ENCODE measurements at regions not wholly inside any gene's neighbourhood (a gene's known extent, or its start where the extent isn't known, plus 50 kb on each side); places are given as distances from the start of the nearest gene placed in this dataset.
A peak's percentile ranks its signal among the peaks of the same experiment; 100 is the strongest.

DNA sequence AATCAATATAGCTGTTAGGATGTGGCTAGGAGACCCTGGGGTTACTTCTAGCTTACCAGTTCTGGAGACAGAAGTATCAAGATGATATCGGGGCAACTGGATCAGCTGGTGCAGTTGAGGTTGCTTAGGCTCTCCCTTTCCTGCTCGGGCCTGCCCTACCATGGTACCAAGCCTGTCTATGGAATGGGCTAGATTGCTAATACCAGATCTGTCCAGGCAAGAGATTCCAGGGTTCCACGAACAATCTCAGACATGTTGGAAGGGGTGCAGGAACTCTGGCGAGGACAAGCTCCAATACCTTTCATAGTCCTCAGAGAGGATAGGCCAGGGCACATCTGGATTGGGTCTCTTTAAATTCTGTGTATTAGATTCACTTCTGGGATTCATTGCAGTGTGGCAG, 53.8 kb downstream of the ADM start:
- no peak for DNase-seq (ENCODE audit: low spot score)

DNA sequence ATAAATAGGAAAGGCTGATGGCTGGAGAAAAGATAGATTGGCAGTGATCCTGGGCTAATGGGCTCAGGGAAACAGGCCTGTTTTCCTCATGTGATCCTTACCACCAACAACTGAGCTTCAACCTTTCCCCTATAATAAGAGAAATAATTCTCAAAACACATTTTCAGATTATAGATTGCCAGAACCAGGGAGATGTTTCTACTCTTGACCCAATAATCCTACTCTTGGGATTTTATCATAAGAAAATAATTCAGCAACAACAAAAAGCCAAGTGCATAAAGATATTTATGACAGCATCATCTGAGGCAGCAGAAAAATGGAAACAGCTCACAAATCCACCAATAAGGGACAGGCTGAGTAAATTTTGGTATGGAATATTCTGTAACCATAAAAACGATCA, 54.3 kb downstream of the ADM start:
- no peak for DNase-seq (ENCODE audit: low spot score)

DNA sequence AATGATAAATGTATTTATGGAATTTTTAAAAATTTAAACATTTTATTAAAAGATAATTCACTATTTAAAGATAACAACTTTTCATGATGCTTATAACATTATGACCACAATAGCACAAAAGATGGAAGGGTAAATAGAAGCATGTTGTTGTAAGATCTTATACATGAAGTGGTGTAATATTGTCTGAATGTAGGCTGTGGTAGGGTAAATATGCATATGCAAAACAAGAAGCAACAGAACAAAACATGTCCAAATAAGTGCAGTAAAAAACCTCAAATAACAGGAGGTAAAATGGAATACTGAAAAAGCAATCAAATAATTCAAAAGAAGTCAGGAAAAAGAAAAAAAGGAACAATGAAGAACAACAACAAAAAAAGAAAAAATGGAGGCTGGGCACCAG, 56.0 kb downstream of the ADM start:
- no peak for DNase-seq (ENCODE audit: low spot score)

DNA sequence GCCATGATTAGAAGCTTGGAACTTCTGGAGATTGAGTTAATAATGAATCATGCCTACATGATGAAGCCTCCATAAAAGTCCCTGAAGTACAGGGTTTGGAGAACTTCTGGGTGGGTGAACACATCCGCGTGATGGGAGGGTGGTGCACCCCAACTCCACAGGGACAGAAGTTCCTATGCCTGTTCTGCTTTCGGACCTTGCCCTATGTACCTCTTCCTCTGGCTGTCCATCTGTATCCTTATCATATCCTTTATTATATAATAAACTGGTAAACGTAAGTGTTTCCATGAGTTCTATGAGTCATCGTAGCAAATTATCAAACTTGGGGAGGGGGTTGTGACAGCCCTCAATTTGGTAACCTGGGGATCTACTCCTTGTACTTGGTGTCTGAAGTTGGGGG, 60.2 kb downstream of the ADM start:
- DNase-seq (ENCODE audit: low spot score) = no peak

DNA sequence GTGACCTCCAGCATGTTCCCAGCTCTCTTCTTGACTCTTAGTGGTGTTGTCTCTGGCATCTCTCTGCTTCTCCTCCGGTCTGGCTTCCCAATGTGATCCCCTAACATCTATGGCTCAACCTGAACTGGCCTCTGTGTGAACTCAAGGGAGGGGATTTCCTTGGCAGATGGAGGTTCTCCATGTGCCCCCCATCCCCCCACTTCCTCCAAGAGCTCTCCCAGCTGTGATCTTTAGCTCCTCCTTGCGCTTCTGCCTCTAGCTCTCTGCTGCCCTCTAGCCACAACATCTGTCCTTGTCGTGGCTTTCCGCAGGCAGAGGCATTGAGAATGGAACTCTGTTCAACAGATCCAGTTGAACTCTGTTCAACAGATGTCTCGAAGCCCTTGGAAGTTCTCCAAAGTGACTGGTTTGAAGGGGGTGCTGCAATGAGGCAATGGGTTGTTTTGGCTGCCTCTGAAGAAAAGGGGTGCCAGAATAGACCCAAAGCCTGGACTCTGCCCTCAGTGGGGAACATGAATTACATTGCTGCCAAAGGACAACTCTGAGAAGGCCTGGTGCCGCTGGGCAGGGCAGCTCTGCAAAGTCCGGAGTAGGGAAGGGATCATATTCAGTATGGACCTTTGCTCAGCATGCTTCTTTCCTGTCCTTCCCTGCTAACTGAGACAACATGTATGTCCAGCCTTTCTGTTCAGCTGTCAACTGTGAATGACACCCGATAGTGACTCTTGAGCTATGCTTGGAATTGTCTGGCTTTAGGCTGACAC, 61.9 kb downstream of the ADM start:
- peak; percentile 86 for DNase-seq (ENCODE audit: low spot score)

DNA sequence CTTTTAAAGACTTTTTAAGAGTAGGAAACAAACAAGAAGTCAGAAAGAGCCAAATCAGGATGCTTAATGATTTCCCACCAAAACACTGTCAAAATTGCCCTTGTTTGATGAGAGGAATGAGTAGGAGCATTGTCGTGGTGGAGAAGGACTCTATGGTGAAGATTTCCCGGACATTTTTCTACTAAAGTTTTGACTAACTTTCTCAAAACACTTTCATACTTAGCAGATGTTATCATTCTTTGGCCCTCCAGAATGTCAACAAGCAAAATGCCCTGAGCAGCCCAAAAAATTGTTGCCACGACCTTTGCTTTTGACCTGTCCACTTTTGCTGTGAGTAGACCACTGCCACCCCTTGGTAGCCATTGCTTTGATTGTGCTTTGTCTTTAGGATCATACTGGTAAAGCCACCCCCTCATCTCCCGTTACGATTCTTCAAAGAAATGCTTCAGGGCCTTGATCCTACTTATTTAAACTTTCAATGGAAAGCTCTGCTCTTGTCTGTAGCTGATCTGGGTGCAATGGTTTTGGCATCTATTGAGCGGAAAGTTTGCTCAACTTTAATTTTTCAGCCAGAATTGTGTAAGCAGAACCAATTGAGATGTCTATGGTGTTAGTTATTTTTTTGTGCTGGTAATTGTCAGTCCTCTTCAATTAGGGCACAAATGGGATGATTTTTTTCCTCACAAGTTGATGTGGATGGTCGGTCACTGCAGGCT, 67.2 kb downstream of the ADM start:
- DNase-seq (ENCODE audit: low spot score) = no peak

DNA sequence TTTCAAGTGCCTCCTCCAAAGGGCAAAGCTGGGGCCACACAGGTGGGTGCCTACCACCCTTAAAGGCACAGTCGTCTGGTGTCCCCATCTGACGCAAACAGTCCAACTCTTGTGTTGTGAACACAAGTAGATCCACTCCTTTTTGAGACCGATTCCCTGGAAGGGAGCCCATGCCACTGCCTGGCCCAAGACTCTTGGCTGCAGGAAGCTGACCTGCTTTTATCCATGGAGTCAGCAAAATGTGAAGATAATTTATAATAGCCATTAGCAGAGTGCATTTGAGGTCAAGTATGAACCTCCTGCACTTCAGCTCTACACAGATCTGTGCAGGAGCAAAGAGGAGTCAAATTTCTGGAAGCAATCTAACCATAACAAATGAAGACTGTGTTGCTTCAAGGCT, 68.5 kb downstream of the ADM start:
- DNase-seq (ENCODE audit: low spot score) = no peak

DNA sequence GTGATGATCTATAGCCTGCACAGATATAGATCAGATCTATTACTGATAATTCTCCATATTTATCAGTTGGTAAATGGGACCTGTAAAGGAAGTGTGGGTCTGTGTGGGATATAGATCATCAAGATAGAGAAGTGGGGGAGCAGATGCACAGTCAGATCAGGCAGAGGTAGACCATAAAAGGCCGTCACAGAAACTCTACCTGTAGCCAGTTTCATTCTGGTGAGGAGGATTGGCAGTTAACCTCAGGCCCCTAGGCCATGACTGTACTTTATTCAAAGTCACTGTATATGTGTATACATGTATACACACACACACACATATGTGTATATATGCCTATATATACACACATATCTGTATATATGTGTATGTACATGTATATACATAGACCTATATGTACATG, 69.1 kb downstream of the ADM start:
- DNase-seq (ENCODE audit: low spot score) = no peak

DNA sequence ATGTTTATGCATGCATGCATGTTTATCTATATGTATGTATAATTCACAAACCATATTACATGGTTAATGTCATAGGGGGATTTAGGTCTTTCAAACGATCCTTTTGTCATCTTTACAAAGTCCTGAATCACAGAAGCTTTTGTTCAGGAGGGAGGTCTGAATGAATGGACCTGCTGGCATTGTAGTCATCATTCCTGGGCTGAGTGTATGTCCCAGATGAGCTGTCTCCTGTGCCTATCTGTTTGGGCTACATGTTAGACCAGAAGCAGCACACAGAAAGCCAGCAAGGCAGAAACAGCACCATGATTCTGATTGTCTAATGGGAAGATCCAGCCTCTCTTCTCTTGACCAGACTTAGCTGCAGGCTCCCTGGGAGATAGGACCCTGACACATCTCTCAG, 69.5 kb downstream of the ADM start:
- no peak for DNase-seq (ENCODE audit: low spot score)

DNA sequence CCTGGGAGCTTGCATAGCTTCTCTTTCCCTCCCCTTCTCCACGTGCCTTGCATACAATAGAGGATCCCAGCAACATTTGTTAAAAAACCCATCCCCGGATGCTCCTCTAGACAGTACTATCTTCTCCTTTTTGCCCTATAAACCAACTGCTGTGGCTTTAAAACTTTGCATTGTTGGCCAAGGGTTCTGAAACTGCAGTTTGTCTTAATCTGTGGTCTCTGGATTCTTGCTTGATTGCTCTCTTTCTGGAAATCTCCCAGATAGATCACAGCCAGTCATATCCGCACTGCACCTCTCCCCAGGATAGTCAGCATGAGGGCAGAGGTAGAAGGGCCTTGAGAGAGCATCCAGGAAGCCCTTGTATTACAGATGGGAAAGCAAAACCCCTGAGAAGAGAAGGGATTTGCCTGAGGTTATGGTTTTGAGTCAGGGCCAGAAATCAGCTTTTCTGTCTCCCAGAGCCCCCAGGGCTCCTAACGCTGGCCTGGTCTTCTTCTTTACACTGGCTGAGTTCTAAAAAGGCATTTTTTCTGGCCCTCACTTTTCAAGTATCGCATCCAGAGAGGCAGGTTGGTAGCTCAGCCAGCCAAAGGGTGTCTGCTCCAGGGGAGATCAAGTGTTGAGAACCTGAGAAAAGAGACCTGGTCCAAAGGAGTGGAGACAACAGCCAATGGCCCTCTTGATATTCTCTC, 70.6 kb downstream of the ADM start:
- no peak for DNase-seq (ENCODE audit: low spot score)

DNA sequence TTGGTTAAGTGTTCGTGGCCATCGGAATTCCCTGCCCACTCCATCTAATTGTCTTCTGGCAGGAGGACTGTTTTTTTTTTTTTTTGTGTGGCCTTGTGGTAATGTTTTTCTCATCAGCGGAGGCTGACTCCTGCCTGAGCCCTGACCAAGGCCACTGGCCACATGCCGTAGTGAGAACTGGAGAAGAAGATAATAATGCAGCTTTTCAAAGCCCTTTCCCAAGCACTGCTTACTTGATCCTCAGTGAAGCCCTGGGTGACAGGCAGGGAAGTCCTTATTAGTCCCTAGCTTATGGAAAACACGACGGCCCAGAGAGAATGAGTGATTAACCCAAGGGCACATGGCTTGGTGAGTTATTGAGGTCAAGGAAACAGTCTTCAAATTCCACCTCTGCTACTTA, 71.2 kb downstream of the ADM start:
- DNase-seq (ENCODE audit: low spot score) = no peak

DNA sequence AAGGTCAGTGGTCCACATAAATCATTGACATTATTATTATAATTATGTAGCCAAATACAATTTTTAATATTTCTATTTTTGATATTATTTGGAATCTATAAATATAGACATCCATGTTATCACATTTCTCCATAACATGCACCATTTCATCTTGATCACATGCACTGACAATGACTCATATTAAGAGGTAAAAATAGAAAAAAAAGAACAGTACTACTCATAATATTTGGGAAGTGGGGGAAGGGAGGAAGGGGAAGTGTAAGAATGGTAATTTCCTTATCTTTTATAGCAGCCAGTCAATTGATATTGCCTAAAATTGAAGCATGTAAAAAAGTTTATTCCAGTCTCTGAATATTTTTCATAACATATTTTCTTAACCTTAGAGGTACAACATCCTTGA, 72.3 kb downstream of the ADM start:
- no peak for DNase-seq (ENCODE audit: low spot score)

DNA sequence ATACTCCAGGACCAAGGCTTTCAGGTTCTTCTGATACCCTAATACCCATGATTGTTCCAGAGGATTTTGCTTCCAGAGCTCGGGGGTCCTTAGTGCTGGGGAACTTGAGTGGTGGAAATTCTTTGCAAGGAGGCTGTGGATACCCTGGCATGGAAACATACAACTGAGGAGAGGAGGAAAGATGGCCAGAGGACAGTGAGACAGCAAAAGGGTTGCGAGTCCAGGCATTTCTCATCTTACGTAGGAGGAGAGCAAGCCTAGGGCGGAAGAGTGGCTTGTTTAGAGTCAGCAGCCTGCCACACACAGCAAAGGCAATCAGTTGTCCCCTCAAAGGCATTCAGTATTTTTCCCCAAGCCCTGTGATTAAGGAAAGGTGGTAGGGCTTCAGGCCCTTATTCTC, 73.5 kb downstream of the ADM start:
- no peak for DNase-seq (ENCODE audit: low spot score)

DNA sequence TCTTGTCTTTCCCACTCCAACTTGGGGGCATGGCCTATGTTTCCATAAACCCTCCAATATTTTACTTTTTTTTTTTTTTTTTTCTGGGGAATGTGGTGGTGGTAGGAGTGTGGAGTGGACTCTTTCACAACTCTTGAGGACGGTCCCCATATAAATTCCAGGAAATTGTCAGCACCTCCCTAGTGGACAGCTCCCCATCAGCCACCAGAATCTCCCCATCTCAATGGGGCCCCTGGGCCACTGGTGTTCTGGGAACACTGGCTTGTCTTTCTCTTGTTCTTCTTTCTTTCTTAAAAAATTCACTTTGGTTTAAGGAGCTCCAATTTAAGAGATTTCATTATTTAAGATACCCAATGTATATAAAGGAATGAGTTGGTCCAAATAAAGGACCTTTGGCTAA, 74.1 kb downstream of the ADM start:
- DNase-seq (ENCODE audit: low spot score) = no peak

DNA sequence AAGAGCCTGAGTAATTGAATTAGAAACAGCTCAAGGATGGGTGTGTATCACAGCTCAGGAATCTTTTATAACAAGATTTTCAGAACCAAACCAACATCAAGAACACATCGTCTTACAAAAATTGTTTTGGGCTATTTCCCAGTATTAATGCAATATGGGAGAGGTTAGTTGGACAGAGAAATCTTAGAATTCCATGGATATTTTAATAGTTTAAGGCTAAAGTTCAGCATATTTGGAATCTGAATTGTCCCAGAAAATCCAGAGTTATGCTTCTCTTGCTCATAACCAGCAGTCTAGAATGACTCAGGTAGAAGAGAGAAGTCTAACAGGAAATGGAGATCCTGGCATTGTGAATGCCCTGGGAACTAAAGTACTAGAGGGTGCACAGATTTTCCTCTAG, 74.6 kb downstream of the ADM start:
- no peak for DNase-seq (ENCODE audit: low spot score)

DNA sequence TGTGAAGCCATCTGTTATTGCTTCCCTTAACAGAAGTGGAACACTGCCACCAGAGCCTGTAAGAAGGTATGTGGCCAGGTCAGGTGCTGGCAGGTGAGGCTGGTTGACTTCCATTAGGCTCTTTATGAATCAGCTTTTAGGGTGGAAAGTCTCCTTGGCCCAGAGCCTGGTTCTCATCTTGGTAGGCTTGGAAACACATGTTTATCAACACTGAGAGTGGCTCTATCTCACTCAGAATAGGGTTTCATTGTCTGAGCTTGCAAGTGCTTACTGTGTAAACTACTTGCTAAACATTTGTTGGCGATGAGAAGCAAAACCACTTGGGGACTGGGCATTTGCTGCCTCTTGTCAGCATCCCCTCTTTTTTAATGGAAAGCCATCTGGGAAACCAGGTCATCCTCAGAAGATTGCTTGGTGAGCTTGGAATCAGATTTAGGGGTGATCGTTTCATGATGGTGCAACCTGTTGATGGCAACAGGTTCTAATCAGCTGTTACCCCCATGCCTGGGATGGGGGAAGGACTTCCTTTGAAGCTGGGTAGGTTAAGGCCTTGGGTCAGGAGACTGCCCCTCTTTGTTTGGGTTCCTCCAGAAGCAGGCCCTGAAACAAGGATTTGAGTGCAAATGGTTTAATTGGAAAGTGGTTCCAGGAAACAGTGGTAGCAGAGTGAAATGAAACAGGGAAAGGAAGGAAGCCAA, 75.0 kb upstream of the AMPD3 start:
- no peak for DNase-seq (ENCODE audit: low spot score)

DNA sequence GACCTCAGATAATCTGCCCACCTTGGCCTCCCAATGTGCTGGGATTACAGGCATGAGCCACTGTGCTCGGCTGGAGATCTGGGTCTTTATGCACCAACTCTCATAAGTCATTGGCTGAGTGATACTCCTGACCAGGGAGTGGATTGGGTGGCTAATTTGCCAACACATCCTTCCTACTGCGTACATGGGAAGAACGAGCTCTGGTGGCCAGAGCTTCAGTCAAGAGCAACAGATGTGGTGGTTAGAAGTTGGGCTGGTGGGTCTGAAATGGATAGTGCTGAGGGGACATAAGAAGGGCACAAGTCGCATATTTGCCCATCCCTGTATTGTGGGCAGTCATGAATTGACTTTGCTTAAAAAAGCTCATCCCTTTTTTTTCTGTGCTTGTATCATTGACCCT, 74.1 kb upstream of the AMPD3 start:
- DNase-seq (ENCODE audit: low spot score) = no peak

DNA sequence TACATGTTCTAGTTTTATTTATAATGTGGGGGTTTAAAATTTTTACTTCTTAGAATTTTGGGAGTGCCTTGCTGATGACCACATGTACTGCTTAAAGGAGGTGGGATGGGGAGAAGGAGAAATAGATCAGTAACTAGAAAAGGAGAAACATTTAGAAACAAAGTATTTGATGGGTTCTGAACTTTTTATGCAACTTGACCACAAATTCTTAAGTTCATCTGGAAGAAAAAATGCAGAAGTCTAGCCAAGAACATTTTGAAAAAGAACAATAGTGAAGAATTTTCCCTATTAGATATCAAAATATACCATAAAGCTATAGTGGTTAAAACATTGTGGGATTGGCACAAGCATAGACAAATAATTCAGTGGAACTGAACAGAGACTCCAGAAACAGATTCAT, 73.3 kb upstream of the AMPD3 start:
- no peak for DNase-seq (ENCODE audit: low spot score)

DNA sequence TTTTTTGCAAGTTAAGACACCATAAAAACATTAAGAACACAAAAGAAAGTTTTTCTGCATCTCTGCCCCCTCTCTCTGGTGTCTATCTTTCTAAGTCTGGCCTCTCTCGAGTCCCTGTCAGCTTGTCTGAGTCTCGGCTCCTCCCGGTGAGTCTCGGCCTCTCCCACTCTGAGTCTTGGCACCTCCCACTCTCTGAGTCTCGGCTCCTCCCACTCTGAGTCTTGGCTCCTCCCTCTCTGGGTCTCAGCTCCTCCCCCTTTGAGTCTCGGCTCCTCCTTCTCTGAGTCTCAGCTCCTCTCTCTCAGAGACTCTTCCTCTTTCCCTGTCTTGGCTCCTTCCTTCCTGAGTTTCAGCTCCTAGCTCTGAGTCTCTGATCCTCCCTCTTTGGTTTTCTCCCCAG, 72.5 kb upstream of the AMPD3 start:
- peak; percentile 17 for DNase-seq (ENCODE audit: low spot score)

DNA sequence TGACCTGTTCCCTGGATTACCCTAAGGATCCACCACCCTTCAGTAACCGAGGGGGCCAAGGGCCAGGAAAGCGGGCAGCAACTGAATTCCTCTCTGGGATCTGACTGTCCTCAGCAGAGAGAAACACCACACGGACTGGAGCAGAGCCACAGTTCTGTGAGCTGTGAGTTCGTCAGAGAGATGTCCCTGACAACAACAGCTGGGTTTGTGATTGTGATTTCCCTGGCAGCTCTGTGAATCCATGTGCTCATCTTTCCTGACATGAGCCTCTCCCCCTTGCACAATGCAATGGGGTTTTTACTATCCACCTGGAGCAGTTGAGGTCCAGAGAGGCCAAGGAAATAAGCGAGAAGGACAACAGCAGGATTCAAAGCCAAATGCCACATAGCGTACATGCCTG, 69.4 kb upstream of the AMPD3 start:
- DNase-seq (ENCODE audit: low spot score) = peak; percentile 44

DNA sequence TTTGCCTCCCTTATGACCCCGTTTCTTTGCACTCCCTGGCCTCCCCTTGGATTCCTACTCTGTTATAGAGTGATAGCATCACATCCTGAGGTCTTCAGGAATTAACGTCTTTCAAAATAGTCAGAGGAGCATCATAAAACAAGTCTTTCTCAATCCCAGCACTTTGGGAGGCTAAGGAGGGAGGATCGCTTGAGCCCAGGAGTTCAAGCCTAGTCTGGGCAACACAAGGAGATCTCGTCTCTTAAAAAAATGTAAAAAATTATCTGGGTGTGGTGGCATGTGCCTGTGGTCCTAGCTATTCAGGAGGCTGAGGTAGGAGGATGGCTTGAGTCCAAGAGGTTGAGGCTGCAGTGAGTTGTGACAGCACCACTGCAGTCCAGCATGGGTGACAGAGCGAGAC, 68.7 kb upstream of the AMPD3 start:
- DNase-seq (ENCODE audit: low spot score) = peak; percentile 6

DNA sequence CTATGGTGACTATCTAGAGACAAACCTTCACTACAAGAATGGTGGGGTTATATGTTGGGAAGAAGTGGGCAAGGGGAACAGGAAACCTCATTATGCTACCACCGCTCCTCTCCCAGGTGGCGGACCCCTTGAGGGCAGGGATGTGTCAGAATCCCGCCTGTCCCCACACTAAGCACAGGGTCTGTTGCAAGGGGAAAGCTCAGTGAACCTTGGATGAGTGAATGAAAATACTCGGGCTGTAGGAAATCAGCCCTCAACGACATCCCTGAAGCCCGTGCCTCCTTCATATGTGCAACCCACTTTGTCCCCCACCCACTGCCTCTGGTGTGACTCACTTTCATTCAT, 68.2 kb upstream of the AMPD3 start:
- DNase-seq (ENCODE audit: low spot score) = peak; percentile 44
